K562 (cell line): ENCODE measurements at regions not wholly inside any gene's neighbourhood (a gene's known extent, or its start where the extent isn't known, plus 50 kb on each side); places are given as distances from the start of the nearest gene placed in this dataset.

Experiments used
- HMG20A ChIP-seq: fragments of 450-650 bp; formaldehyde crosslinking; conservative IDR thresholded peaks from 2 replicates; pipeline ENCODE4 v1.4.0; 2020; ENCODE audit warnings: mild to moderate bottlenecking, mixed read lengths
- TAL1 ChIP-seq: fragments of 450-650 bp; IDR thresholded peaks from 2 replicates; pipeline ENCODE4 v1.6.1; 2016; ENCODE audit warnings: mild to moderate bottlenecking
- TF ChIP-seq, protein P1 (sequence below), 2 experiments: fragments of 450-650 bp; formaldehyde crosslinking in 1 of 2; IDR thresholded peaks; 2 replicates each; pipeline versions ENCODE4 v1.4.0 to v1.6.1; 2014 to 2020; ENCODE audit warnings: mild to moderate bottlenecking in 2 of 2, borderline replicate concordance in 1 of 2, low read depth in 1 of 2
- TF ChIP-seq, protein P2 (sequence below): fragments of 250-450 bp; sonication (Bioruptor Pico); IDR thresholded peaks from 2 replicates; pipeline ENCODE4 v1.4.0; 2020

DNA sequence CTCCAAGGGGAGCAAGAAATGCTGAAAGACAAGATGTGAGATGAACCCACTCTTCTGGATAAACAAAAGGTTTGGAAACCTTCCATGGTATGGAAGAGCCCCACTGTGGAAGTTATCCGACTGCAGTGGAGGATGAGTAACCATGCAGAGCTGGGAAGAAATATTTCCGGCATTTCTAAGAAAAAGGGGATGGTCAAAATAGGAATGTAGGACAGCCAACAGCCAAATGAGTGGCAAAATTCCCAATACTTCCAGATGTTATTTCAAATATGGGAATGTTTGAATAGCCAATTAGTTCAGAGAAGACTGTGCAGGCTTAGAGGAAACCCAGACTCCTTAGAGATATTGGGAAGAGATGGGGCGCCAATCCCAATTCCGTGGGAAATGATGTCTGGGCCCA is 246.8 kb downstream of the RAD51AP2 start (continued):
- TF ChIP-seq, protein P1, sequence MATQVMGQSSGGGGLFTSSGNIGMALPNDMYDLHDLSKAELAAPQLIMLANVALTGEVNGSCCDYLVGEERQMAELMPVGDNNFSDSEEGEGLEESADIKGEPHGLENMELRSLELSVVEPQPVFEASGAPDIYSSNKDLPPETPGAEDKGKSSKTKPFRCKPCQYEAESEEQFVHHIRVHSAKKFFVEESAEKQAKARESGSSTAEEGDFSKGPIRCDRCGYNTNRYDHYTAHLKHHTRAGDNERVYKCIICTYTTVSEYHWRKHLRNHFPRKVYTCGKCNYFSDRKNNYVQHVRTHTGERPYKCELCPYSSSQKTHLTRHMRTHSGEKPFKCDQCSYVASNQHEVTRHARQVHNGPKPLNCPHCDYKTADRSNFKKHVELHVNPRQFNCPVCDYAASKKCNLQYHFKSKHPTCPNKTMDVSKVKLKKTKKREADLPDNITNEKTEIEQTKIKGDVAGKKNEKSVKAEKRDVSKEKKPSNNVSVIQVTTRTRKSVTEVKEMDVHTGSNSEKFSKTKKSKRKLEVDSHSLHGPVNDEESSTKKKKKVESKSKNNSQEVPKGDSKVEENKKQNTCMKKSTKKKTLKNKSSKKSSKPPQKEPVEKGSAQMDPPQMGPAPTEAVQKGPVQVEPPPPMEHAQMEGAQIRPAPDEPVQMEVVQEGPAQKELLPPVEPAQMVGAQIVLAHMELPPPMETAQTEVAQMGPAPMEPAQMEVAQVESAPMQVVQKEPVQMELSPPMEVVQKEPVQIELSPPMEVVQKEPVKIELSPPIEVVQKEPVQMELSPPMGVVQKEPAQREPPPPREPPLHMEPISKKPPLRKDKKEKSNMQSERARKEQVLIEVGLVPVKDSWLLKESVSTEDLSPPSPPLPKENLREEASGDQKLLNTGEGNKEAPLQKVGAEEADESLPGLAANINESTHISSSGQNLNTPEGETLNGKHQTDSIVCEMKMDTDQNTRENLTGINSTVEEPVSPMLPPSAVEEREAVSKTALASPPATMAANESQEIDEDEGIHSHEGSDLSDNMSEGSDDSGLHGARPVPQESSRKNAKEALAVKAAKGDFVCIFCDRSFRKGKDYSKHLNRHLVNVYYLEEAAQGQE (IDR thresholded peaks at IDR 0.05; ENCODE audit: borderline replicate concordance), result no peak
- TF ChIP-seq, protein P1 (CRISPR knock-in tag; IDR thresholded peaks at IDR 0.05; ENCODE audit: low read depth), result no peak
- TF ChIP-seq TAL1 (no peak), HMG20A (no peak)
- TF ChIP-seq, protein P2, sequence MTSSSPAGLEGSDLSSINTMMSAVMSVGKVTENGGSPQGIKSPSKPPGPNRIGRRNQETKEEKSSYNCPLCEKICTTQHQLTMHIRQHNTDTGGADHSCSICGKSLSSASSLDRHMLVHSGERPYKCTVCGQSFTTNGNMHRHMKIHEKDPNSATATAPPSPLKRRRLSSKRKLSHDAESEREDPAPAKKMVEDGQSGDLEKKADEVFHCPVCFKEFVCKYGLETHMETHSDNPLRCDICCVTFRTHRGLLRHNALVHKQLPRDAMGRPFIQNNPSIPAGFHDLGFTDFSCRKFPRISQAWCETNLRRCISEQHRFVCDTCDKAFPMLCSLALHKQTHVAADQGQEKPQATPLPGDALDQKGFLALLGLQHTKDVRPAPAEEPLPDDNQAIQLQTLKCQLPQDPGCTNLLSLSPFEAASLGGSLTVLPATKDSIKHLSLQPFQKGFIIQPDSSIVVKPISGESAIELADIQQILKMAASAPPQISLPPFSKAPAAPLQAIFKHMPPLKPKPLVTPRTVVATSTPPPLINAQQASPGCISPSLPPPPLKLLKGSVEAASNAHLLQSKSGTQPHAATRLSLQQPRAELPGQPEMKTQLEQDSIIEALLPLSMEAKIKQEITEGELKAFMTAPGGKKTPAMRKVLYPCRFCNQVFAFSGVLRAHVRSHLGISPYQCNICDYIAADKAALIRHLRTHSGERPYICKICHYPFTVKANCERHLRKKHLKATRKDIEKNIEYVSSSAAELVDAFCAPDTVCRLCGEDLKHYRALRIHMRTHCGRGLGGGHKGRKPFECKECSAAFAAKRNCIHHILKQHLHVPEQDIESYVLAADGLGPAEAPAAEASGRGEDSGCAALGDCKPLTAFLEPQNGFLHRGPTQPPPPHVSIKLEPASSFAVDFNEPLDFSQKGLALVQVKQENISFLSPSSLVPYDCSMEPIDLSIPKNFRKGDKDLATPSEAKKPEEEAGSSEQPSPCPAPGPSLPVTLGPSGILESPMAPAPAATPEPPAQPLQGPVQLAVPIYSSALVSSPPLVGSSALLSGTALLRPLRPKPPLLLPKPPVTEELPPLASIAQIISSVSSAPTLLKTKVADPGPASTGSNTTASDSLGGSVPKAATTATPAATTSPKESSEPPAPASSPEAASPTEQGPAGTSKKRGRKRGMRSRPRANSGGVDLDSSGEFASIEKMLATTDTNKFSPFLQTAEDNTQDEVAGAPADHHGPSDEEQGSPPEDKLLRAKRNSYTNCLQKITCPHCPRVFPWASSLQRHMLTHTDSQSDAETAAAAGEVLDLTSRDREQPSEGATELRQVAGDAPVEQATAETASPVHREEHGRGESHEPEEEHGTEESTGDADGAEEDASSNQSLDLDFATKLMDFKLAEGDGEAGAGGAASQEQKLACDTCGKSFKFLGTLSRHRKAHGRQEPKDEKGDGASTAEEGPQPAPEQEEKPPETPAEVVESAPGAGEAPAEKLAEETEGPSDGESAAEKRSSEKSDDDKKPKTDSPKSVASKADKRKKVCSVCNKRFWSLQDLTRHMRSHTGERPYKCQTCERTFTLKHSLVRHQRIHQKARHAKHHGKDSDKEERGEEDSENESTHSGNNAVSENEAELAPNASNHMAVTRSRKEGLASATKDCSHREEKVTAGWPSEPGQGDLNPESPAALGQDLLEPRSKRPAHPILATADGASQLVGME (CRISPR knock-in tag), result no peak
